ENCODE measurements at regions not wholly inside any gene's neighbourhood (a gene's known extent, or its start where the extent isn't known, plus 50 kb on each side); places are given as distances from the start of the nearest gene placed in this dataset.

DNA sequence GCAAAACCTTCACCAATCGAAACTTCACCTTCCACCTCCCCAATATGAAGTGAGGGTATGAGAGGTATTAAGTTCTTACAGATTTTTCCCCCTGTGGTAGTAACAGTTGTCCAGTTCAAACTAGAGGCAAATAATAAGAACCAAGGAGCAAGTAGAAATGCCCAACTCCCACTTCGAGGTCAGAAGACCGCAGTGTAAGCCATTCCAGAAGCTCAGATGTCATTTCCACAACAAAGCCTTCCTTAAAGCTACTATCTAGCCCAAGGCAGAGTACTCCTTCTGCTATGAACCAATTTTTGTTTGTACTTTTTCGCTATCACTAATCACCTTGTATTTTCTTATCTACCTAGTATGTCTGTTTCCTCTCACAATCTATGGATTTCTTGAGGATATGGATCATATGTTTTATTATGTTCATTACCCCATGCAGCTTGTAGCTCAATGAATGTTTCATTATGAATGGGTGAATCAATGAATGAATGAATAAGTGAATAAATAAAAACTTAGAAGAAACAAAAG, 235.7 kb upstream of the KCNMB2 start:
- WGBS, 2 experiments (ENCODE audit: extremely low coverage in 1 of 2, insufficient coverage in 1 of 2, insufficient read length in 1 of 2, insufficient replicate concordance in 2 of 2, low coverage in 1 of 2, low lambda C conversion rate in 2 of 2, missing lambda C conversion rate in 1 of 2), result 91% methylated on average over 4 of the region's 4 CpGs; no CpG with 5 or more reads in 1 of the 2 experiments
- H3K23ac ChIP-seq (ENCODE audit: insufficient read length), result no peak overlapping the region
- no peak overlapping the region for H2BK12ac ChIP-seq (ENCODE audit: low read depth, low read length)
- TF ChIP-seq EP300 (IDR thresholded peaks at IDR 0.05; ENCODE audit: borderline replicate concordance in 1 of 2, low read depth in 2 of 2, low read length in 2 of 2) (no peak), SRF (IDR thresholded peaks at IDR 0.05; ENCODE audit: low read depth, low read length) (no peak), SP1 (IDR thresholded peaks at IDR 0.05; ENCODE audit: low read depth, low read length) (no peak), FOSL1 (IDR thresholded peaks at IDR 0.05; ENCODE audit: insufficient read depth, low read depth, low read length) (no peak), SUZ12 (IDR thresholded peaks at IDR 0.05; ENCODE audit: low read length) (no peak), TAF1 (IDR thresholded peaks at IDR 0.05; ENCODE audit: low read depth, low read length) (no peak), ATF3 (IDR thresholded peaks at IDR 0.05; ENCODE audit: insufficient read depth, low read depth, low read length) (no peak), RBBP5 (IDR thresholded peaks at IDR 0.05; ENCODE audit: borderline replicate concordance, low read depth, low read length) (no peak), SIN3A (conservative IDR thresholded peaks at IDR 0.05 in 1 of 2, IDR thresholded peaks at IDR 0.05 in 1 of 2; ENCODE audit: low read depth in 1 of 2, low read length in 2 of 2) (no peak), TAF7 (optimal IDR thresholded peaks at IDR 0.05; ENCODE audit: borderline replicate concordance, low read depth, low read length) (no peak)
- H2BK20ac ChIP-seq (ENCODE audit: low read length), result no peak overlapping the region
- H4K8ac ChIP-seq (ENCODE audit: extremely low read depth, insufficient read depth, low read length), result no peak overlapping the region
- H4K91ac ChIP-seq (replicated peaks; ENCODE audit: insufficient read length, low read length), result no peak overlapping the region
- no peaks in the 10 kb centered on the region for H3K27me3 ChIP-seq (replicated peaks in 1 of 4; ENCODE audit: control insufficient read depth in 3 of 4, extremely low read depth in 1 of 4, insufficient read depth in 3 of 4, low read length in 3 of 4)
- no peak overlapping the region for H3K18ac ChIP-seq (ENCODE audit: extremely low read depth, low read length)
- H2AK5ac ChIP-seq (ENCODE audit: low read depth, low read length), result no peak overlapping the region
- no peaks in the 10 kb centered on the region for H3K79me2 ChIP-seq (ENCODE audit: control insufficient read depth in 1 of 2, insufficient read depth in 2 of 2, low read length in 2 of 2)
- H4K5ac ChIP-seq (ENCODE audit: insufficient read length, low read depth, low read length), result no peak overlapping the region
- H3K23me2 ChIP-seq (ENCODE audit: low read depth, low read length), result no peaks in the 10 kb centered on the region
- CTCF ChIA-PET (ENCODE audit: partially characterized antibody), result interaction anchor here (0.7 kb wide), 2 partner anchors 216 to 597 kb away, joined by 3 read pairs; no protein-coding TSS in a partner anchor
- no peaks in the 10 kb centered on the region for H3K9me3 ChIP-seq (ENCODE audit: insufficient read depth in 2 of 2, low read depth in 1 of 2, low read length in 1 of 2)
- no peak overlapping the region for H2BK5ac ChIP-seq (ENCODE audit: low read depth, low read length)
- H3K4me3 ChIP-seq (ENCODE audit: extremely low read depth in 1 of 4, insufficient read depth in 2 of 4, low read depth in 3 of 4, low read length in 4 of 4), result no peak overlapping the region
- H2BK120ac ChIP-seq (replicated peaks; ENCODE audit: low read depth, low read length), result no peak overlapping the region
- no peaks in the 10 kb centered on the region; a peak in 1 of 7 replicates for H3K4me1 ChIP-seq (replicated peaks in 1 of 4; ENCODE audit: control insufficient read depth in 3 of 4, insufficient read depth in 4 of 4, low read length in 3 of 4)
- no peak overlapping the region for H3K27ac ChIP-seq (ENCODE audit: low read depth, low read length)
- no peak overlapping the region for H3K4me2 ChIP-seq (ENCODE audit: insufficient read depth in 1 of 2, low read depth in 2 of 2, low read length in 2 of 2)
- H3K56ac ChIP-seq (replicated peaks; ENCODE audit: insufficient read length, low read depth, low read length), result no peak overlapping the region
- no peaks in the 10 kb centered on the region for H3K36me3 ChIP-seq (ENCODE audit: control insufficient read depth in 2 of 4, insufficient read depth in 4 of 4, low read length in 3 of 4)
- peak overlapping the region; percentile 86 for H2AFZ ChIP-seq (ENCODE audit: low read length)
- POLR2A ChIA-PET (ENCODE audit: partially characterized antibody), result no interaction called here
- H3K4ac ChIP-seq (replicated peaks; ENCODE audit: insufficient read length, low read depth, low read length), result no peak overlapping the region
- no peak overlapping the region for H3K9ac ChIP-seq (replicated peaks in 1 of 4; ENCODE audit: extremely low read depth in 1 of 4, low read depth in 3 of 4, low read length in 3 of 4)
- H3K14ac ChIP-seq (ENCODE audit: insufficient read length), result no peak overlapping the region
- H2BK15ac ChIP-seq (ENCODE audit: low read length), result no peak overlapping the region
- H4K20me1 ChIP-seq (replicated peaks in 1 of 2; ENCODE audit: control insufficient read depth in 1 of 2, insufficient read depth in 2 of 2, low read length in 2 of 2), result no peaks in the 10 kb centered on the region
- no peaks in the 10 kb centered on the region for H3K79me1 ChIP-seq (ENCODE audit: low read depth, low read length)
- no peak for DNase-seq (ENCODE audit: low read depth in 1 of 2, low spot score in 2 of 2)
- FAIRE-seq, result no peak
